ENCODE measurements at regions not wholly inside any gene's neighbourhood (a gene's known extent, or its start where the extent isn't known, plus 50 kb on each side); places are given as distances from the start of the nearest gene placed in this dataset.

GRCh38 chr2:128368437-128369107, 49.9 kb upstream of the HS6ST1 start:
- no peak for DNase-seq

- DNase-seq, result no peak
These were observed 50.5 kb upstream of the HS6ST1 start for GRCh38 chr2:128369108-128369555.

GRCh38 chr2:128369602-128370467, 51.2 kb upstream of the HS6ST1 start:
- no peak for DNase-seq

GRCh38 chr2:128370468-128371247, 52.0 kb upstream of the HS6ST1 start:
- no peak for DNase-seq

GRCh38 chr2:128371248-128371630, 52.6 kb upstream of the HS6ST1 start:
- no peak for DNase-seq

GRCh38 chr2:128371648-128372345, 53.1 kb upstream of the HS6ST1 start:
- no peak for DNase-seq

- no peak for DNase-seq
These were observed 54.1 kb upstream of the HS6ST1 start for GRCh38 chr2:128372621-128373341.

GRCh38 chr2:128373451-128374000, 54.9 kb upstream of the HS6ST1 start:
- no peak for DNase-seq

GRCh38 chr2:128374001-128374710, 55.5 kb upstream of the HS6ST1 start:
- DNase-seq, result no peak

GRCh38 chr2:128374711-128375413, 56.2 kb upstream of the HS6ST1 start:
- DNase-seq, result no peak

GRCh38 chr2:128375454-128375853, 56.8 kb upstream of the HS6ST1 start:
- no peak for DNase-seq

- DNase-seq, result no peak
These were observed 57.8 kb upstream of the HS6ST1 start for GRCh38 chr2:128376241-128377041.

- DNase-seq, result no peak
These were observed 58.6 kb upstream of the HS6ST1 start for GRCh38 chr2:128377071-128377910.

- DNase-seq, result no peak
These were observed 59.8 kb upstream of the HS6ST1 start for GRCh38 chr2:128378231-128379020.

- no peak for DNase-seq
These were observed 60.6 kb upstream of the HS6ST1 start for GRCh38 chr2:128379021-128380015.
